ENCODE measurements at regions not wholly inside any gene's neighbourhood (a gene's known extent, or its start where the extent isn't known, plus 50 kb on each side); places are given as distances from the start of the nearest gene placed in this dataset.

DNA sequence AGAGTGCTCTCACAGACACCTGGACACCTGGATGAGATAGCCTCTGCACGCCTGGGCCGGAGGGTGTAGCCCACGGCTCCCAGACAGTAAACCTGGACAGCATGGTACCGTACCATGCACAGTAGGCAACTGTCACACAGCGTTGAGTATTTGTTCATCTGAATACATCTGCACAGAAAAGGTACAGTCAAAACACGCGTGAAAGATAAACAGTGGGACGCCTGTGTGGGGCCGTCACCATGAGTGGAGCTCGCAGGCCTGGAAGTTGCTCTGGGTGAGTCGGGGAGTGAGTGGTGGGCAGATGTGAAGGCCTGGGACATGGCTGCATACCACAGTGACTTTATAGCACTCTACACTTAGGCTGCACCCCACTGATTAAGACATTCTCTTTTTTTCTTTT, 280.0 kb upstream of the SHH start:
- Histone ChIP-seq H3K4me1 (ENCODE audit: control insufficient read depth, insufficient read depth, low read length) (no peaks in the 10 kb centered on the region), H3K36me3 (ENCODE audit: control insufficient read depth, insufficient read depth, low read length) (no peaks in the 10 kb centered on the region), H3K27me3 (ENCODE audit: control insufficient read depth, insufficient read depth, low read length) (peaks cover 2% of the 10 kb centered on the region), H3K4me3 (ENCODE audit: low read length) (no peak overlapping the region), H3K27ac (ENCODE audit: low read length) (no peak overlapping the region), H3K9me3 (replicated peaks; ENCODE audit: control insufficient read depth, low read depth, low read length) (no peaks in the 10 kb centered on the region)
- no peak for DNase-seq
- 95% methylated on average over 10 of the region's 11 CpGs for WGBS (ENCODE audit: insufficient coverage)

DNA sequence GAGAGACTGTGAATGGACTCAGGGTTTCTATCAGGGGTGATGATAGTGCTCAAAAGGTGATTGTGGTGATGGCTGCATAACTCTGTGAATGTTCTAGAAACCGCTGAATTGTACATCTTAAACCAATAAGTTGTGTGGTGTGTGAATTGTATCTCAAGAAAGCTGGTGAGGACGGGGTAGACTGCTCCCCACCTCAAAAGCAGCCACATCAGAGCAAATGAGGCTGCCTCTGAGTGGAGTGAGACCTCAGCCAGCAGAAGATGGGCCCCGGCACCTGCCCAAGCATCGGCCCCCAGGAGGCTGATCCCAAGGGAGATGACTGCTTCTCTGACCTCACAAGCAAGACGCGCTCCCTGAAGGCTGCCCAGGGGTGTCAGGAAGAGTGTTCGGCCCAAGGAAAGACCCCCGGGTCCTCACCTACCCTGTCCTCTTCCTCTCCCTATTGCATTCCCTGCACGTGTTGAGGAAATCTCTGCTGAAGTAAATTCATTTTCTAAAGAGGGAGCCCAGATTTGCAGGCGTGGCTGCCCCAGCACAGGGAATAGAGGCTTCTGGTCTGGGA, 279.3 kb upstream of the SHH start:
- Histone ChIP-seq H3K27ac (ENCODE audit: low read length) (no peak overlapping the region), H3K36me3 (ENCODE audit: control insufficient read depth, insufficient read depth, low read length) (no peaks in the 10 kb centered on the region), H3K27me3 (ENCODE audit: control insufficient read depth, insufficient read depth, low read length) (no peaks in the 10 kb centered on the region), H3K4me3 (ENCODE audit: low read length) (no peak overlapping the region), H3K4me1 (ENCODE audit: control insufficient read depth, insufficient read depth, low read length) (no peaks in the 10 kb centered on the region), H3K9me3 (replicated peaks; ENCODE audit: control insufficient read depth, low read depth, low read length) (no peaks in the 10 kb centered on the region)
- no peak for DNase-seq
- 67% methylated on average over 3 of the region's 10 CpGs for WGBS (ENCODE audit: insufficient coverage)

DNA sequence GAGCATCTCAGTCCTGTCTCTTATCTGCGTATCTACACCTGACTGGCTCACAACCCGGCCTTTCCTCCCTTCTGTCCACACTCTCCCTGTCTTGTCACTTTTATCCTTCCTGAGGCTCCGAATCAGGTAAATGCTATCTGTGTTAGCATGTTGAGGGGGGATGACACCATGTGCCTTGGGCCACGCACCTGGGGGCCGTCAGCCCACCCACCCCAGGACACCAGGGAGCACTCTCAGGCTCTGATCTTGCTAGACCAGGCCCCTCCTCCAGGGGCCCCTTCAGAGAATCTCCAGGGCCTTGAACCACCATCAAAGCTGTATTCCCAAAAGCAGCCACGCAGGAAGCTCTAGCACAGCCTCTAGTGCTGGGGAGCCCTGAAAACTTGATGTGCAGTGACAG, 278.7 kb upstream of the SHH start:
- H3K4me3 ChIP-seq (ENCODE audit: low read length), result no peak overlapping the region
- H3K4me1 ChIP-seq (ENCODE audit: control insufficient read depth, insufficient read depth, low read length), result no peaks in the 10 kb centered on the region
- DNase-seq, result no peak
- no peaks in the 10 kb centered on the region for H3K36me3 ChIP-seq (ENCODE audit: control insufficient read depth, insufficient read depth, low read length)
- no peaks in the 10 kb centered on the region for H3K27me3 ChIP-seq (ENCODE audit: control insufficient read depth, insufficient read depth, low read length)
- H3K9me3 ChIP-seq (replicated peaks; ENCODE audit: control insufficient read depth, low read depth, low read length), result no peaks in the 10 kb centered on the region
- WGBS (ENCODE audit: insufficient coverage), result 80% methylated on average over 1 of the region's 6 CpGs
- no peak overlapping the region for H3K27ac ChIP-seq (ENCODE audit: low read length)

DNA sequence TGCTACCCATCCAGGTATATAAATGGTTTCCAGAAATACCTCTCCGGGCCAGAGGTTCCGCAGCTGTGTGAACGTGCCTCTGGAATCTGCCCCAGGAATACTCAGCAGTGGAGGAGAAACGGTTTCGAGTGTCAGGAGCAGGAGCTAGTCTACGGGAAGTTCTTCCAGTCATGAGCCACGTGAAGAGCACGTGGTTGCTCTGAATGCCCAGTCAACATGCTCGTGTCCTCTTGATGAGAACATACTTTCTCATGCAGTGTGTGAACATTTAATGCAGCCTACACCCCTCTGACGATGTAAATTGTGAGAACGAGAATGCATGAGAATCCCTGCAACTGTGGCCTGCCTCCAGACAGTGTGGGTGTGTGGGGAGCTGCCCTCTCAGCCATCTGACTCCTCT, 277.0 kb upstream of the SHH start:
- Histone ChIP-seq H3K4me1 (ENCODE audit: control insufficient read depth, insufficient read depth, low read length) (no peaks in the 10 kb centered on the region), H3K4me3 (ENCODE audit: low read length) (no peak overlapping the region), H3K36me3 (ENCODE audit: control insufficient read depth, insufficient read depth, low read length) (no peaks in the 10 kb centered on the region), H3K27me3 (ENCODE audit: control insufficient read depth, insufficient read depth, low read length) (no peaks in the 10 kb centered on the region), H3K27ac (ENCODE audit: low read length) (no peak overlapping the region), H3K9me3 (replicated peaks; ENCODE audit: control insufficient read depth, low read depth, low read length) (no peaks in the 10 kb centered on the region)
- 69% methylated on average over 9 of the region's 11 CpGs for WGBS (ENCODE audit: insufficient coverage)
- DNase-seq, result no peak

DNA sequence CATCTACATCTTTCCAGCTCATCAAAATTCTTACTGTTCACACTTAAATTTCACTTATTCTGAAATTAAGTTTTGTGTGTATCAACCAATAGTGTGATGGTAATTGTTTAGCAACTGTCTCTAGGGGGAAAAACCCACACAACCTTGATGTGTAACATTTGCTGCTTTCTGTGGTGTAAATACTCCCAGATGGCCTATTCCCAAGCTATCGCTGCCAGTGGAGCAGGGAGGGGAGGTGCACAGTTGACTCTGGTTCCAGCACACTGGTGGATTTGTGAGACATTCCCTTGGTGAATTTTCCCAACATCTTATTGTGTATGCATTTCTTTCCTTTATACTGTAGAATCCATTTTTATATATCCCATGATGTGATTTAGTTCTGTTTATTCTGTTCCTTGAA, 275.9 kb upstream of the SHH start:
- Histone ChIP-seq H3K27me3 (ENCODE audit: control insufficient read depth, insufficient read depth, low read length) (no peaks in the 10 kb centered on the region), H3K27ac (ENCODE audit: low read length) (no peak overlapping the region), H3K4me3 (ENCODE audit: low read length) (no peak overlapping the region), H3K36me3 (ENCODE audit: control insufficient read depth, insufficient read depth, low read length) (no peaks in the 10 kb centered on the region), H3K9me3 (replicated peaks; ENCODE audit: control insufficient read depth, low read depth, low read length) (no peaks in the 10 kb centered on the region), H3K4me1 (ENCODE audit: control insufficient read depth, insufficient read depth, low read length) (no peaks in the 10 kb centered on the region)
- WGBS (ENCODE audit: insufficient coverage), result no CpG with 5 or more reads among the region's 1 CpG
- no peak for DNase-seq

DNA sequence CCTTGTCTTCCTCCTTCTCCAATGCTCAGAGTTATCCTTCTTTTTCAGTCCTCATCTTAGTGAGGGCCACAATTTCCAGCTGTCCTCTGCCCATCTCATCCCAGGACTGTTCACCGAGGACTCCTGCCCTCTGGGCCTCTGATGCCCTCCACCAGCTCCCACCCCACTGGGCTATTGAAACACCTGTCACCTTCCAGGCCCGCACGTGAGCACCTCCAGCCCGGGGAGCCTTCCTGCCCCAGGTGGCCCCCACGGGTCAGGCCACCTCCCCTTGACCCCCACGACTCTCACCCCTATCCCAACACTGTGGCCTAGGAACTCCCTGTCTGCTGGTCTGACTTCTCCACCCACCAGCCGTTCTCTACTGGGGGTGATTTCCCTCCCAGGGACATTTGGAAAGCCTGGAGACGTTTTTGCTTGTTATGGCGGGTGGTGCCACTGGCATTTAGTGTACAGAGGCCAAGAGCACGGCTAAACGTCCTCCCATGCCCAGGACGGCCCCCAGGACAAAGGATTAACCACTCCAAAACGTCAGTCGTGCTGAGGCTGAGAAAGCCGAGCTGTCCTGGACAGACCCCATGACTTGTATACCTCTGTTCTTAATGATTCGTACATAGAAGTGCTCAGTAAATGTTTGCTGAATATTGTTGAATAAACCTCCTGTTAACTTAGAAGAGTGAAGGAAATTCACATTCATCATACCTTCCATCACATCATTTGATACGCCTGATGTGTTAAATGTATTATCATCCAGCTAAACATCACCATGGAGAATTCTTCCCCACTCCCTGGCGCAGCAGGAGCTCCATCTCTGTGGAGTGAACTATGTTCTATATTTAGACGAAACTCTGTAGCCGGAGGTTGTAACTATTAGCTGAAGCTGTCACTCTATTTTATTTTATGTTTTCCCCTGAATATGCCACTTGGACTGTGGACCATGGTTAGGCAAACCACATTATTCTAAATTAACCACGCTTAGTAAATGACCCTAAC, 270.1 kb upstream of the SHH start:
- no peak for DNase-seq
- Histone ChIP-seq H3K27ac (ENCODE audit: low read length) (no peak overlapping the region), H3K9me3 (replicated peaks; ENCODE audit: control insufficient read depth, low read depth, low read length) (no peaks in the 10 kb centered on the region), H3K4me1 (ENCODE audit: control insufficient read depth, insufficient read depth, low read length) (no peaks in the 10 kb centered on the region), H3K36me3 (ENCODE audit: control insufficient read depth, insufficient read depth, low read length) (no peaks in the 10 kb centered on the region), H3K27me3 (ENCODE audit: control insufficient read depth, insufficient read depth, low read length) (no peaks in the 10 kb centered on the region), H3K4me3 (ENCODE audit: low read length) (no peak overlapping the region)
- whole genome bisulfite sequencing (ENCODE audit: insufficient coverage), result 66% methylated on average over 12 of the region's 21 CpGs

DNA sequence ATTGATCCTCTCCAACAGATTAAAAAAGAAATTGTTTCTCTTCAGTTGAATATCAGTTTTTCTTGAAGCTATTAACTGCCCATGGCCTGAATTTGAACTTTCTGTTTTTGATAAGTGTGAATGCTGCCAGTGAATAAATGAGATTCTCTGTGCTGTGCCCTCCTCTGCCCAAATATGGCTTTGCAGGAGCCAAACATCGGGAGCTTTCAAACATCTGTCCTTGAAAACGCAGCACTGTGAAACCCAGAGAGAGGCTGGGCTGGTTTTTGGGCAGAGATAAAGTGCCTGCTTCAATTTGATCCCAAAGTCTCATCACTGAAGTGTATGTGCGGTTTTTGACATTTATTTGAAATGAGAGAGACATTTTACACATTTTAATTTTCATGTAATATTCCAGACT, 268.3 kb upstream of the SHH start:
- H3K4me3 ChIP-seq (ENCODE audit: low read length), result no peak overlapping the region
- WGBS (ENCODE audit: insufficient coverage), result no CpG with 5 or more reads among the region's 3 CpGs
- H3K27me3 ChIP-seq (ENCODE audit: control insufficient read depth, insufficient read depth, low read length), result no peaks in the 10 kb centered on the region
- no peak overlapping the region for H3K27ac ChIP-seq (ENCODE audit: low read length)
- no peaks in the 10 kb centered on the region for H3K9me3 ChIP-seq (replicated peaks; ENCODE audit: control insufficient read depth, low read depth, low read length)
- DNase-seq, result peak; percentile 20
- no peaks in the 10 kb centered on the region for H3K36me3 ChIP-seq (ENCODE audit: control insufficient read depth, insufficient read depth, low read length)
- H3K4me1 ChIP-seq (ENCODE audit: control insufficient read depth, insufficient read depth, low read length), result no peaks in the 10 kb centered on the region

DNA sequence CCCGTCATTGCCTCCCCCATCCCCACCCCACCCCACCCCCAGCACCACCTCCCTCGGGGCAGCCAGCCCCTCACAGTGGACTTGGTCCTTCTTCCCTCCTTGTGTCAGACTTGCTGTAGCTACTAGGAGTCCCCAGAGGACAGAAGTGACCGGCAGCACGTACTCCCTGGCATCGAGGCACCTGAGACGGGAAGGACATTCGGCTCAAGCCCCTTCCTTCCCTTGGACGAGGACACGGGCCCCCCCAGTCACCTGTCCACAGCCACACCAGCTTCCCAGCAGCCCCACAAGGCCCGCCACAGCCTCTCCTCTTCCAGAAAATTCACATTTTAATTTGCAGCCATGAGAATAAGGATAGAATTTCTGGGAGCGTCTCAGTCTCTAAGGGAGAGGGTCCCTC, 267.8 kb upstream of the SHH start:
- Histone ChIP-seq H3K4me1 (ENCODE audit: control insufficient read depth, insufficient read depth, low read length) (no peaks in the 10 kb centered on the region), H3K36me3 (ENCODE audit: control insufficient read depth, insufficient read depth, low read length) (no peaks in the 10 kb centered on the region), H3K4me3 (ENCODE audit: low read length) (no peak overlapping the region), H3K27me3 (ENCODE audit: control insufficient read depth, insufficient read depth, low read length) (no peaks in the 10 kb centered on the region), H3K27ac (ENCODE audit: low read length) (no peak overlapping the region), H3K9me3 (replicated peaks; ENCODE audit: control insufficient read depth, low read depth, low read length) (no peaks in the 10 kb centered on the region)
- WGBS (ENCODE audit: insufficient coverage), result 94% methylated on average over 5 of the region's 11 CpGs
- DNase-seq, result no peak

DNA sequence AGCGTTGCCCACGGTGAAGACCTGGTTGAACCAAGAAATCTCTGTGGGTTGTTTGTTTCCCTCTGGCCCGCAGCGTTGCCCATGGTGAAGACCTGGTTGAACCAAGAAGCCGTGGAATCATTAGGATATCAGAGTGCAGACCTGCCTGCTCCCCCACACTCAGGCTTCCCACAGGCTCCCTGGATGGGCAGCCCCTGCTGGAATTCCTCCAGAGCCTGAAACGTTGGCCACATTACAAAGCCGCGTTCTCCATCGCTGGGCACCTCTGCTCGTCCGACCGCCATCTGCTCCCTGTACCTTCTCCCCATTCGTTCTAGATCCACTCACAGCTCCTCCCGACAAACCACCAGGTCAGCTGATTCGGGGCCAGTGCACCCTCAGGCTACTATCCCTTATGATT, 266.9 kb upstream of the SHH start:
- Histone ChIP-seq H3K4me3 (ENCODE audit: low read length) (no peak overlapping the region), H3K4me1 (ENCODE audit: control insufficient read depth, insufficient read depth, low read length) (no peaks in the 10 kb centered on the region), H3K9me3 (replicated peaks; ENCODE audit: control insufficient read depth, low read depth, low read length) (no peaks in the 10 kb centered on the region), H3K36me3 (ENCODE audit: control insufficient read depth, insufficient read depth, low read length) (no peaks in the 10 kb centered on the region), H3K27me3 (ENCODE audit: control insufficient read depth, insufficient read depth, low read length) (peaks cover 2% of the 10 kb centered on the region), H3K27ac (ENCODE audit: low read length) (no peak overlapping the region)
- no peak for DNase-seq
- WGBS (ENCODE audit: insufficient coverage), result 79% methylated on average over 11 of the region's 15 CpGs

DNA sequence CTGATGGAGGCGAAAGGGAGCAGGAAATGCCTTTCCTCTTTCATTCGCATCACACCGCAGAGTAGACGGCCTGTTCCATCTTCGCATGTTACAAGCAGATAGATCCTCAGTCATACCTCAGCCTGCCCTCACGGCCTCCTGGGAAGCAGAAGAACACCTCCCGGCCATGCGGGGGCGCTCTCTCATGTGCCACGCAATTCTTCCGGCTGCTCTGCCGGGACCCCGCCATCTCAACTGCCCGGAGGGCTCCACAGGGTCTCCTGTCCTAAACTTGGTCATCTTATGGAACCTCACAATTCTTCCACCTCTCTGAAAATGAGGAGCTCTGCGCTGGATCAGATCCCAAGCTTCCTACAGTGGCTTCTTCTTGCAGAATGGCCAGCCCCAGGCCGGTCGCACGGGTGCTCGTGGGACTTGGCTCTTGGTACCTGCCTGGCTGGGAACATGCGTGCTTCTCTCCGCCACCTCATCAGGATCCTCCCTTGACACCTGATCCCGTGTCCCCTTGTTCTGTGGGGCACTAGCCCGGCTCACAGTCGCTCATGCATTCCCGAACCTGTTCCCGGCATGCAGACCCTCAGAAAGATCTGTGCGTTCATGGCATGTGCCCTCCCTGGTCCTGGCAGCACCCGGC, 262.8 kb upstream of the SHH start:
- no peaks in the 10 kb centered on the region for H3K9me3 ChIP-seq (replicated peaks; ENCODE audit: control insufficient read depth, low read depth, low read length)
- H3K36me3 ChIP-seq (ENCODE audit: control insufficient read depth, insufficient read depth, low read length), result no peaks in the 10 kb centered on the region
- H3K27ac ChIP-seq (ENCODE audit: low read length), result no peak overlapping the region
- H3K4me1 ChIP-seq (ENCODE audit: control insufficient read depth, insufficient read depth, low read length), result no peaks in the 10 kb centered on the region
- 89% methylated on average over 28 of the region's 28 CpGs for WGBS (ENCODE audit: insufficient coverage)
- no peak for DNase-seq
- H3K27me3 ChIP-seq (ENCODE audit: control insufficient read depth, insufficient read depth, low read length), result peaks cover 4% of the 10 kb centered on the region
- no peak overlapping the region for H3K4me3 ChIP-seq (ENCODE audit: low read length)
